Activated naive CD4-positive, alpha-beta T cell treated with Interleukin-2 at 50 U/mL for 16 hours (primary cell): ENCODE measurements at regions not wholly inside any gene's neighbourhood (a gene's known extent, or its start where the extent isn't known, plus 50 kb on each side); places are given as distances from the start of the nearest gene placed in this dataset.
"Not testable (repeated sequence)": the region's sequence is repeated elsewhere in the genome, so short reads cannot be mapped to it uniquely, and the experiment has no call there.

Source experiments
- DNase-seq: peaks from one replicate; pipeline ENCODE4 v3.0.0-alpha.2; 2020

GRCh38 chr2:185393091-185393490, 345.5 kb upstream of the FSIP2 start:
- DNase-seq = no peak

GRCh38 chr2:185402474-185402873, 336.1 kb upstream of the FSIP2 start:
- no peak for DNase-seq

GRCh38 chr2:185404578-185404977, 334.0 kb upstream of the FSIP2 start:
- DNase-seq = no peak

- no peak for DNase-seq
Measured at GRCh38 chr2:185417111-185417510, 321.5 kb upstream of the FSIP2 start.

- no peak for DNase-seq
Measured at GRCh38 chr2:185417688-185418087, 320.9 kb upstream of the FSIP2 start.

- peak; percentile 4 for DNase-seq
Measured at GRCh38 chr2:185424958-185425629, 313.5 kb upstream of the FSIP2 start.

GRCh38 chr2:185428000-185428399, 310.6 kb upstream of the FSIP2 start:
- DNase-seq = no peak

GRCh38 chr2:185433824-185434223, 304.8 kb upstream of the FSIP2 start:
- DNase-seq = no peak

- no peak for DNase-seq
Measured at GRCh38 chr2:185436787-185437372, 301.7 kb upstream of the FSIP2 start.

- no peak for DNase-seq
Measured at GRCh38 chr2:185441486-185442005, 297.1 kb upstream of the FSIP2 start.

- no peak for DNase-seq
Measured at GRCh38 chr2:185456517-185456916, 282.1 kb upstream of the FSIP2 start.

GRCh38 chr2:185463481-185463880, 275.1 kb upstream of the FSIP2 start:
- DNase-seq = no peak

- no peak for DNase-seq
Measured at GRCh38 chr2:185466915-185467314, 271.7 kb upstream of the FSIP2 start.

- no peak for DNase-seq
Measured at GRCh38 chr2:185471441-185471840, 267.2 kb upstream of the FSIP2 start.

GRCh38 chr2:185472574-185472973, 266.0 kb upstream of the FSIP2 start:
- no peak for DNase-seq

- no peak for DNase-seq
Measured at GRCh38 chr2:185473838-185474237, 264.8 kb upstream of the FSIP2 start.

- no peak for DNase-seq
Measured at GRCh38 chr2:185475914-185476313, 262.7 kb upstream of the FSIP2 start.

GRCh38 chr2:185477452-185477851, 261.2 kb upstream of the FSIP2 start:
- no peak for DNase-seq

GRCh38 chr2:185484602-185485001, 254.0 kb upstream of the FSIP2 start:
- DNase-seq = no peak

GRCh38 chr2:185502351-185502750, 236.3 kb upstream of the FSIP2 start:
- DNase-seq = no peak

GRCh38 chr2:185507719-185508118, 230.9 kb upstream of the FSIP2 start:
- no peak for DNase-seq

GRCh38 chr2:185510060-185510459, 228.5 kb upstream of the FSIP2 start:
- DNase-seq = no peak

GRCh38 chr2:185511925-185512324, 226.7 kb upstream of the FSIP2 start:
- no peak for DNase-seq

GRCh38 chr2:185522472-185522871, 216.1 kb upstream of the FSIP2 start:
- DNase-seq = no peak

- not testable (repeated sequence) for DNase-seq
Measured at GRCh38 chr2:185524242-185524641, 214.4 kb upstream of the FSIP2 start.
